Activated T-cell treated with anti-CD3 and anti-CD28 coated beads, Interleukin-2, amount 50 U/mL, for 72 hours (primary cell): ENCODE measurements at regions not wholly inside any gene's neighbourhood (a gene's known extent, or its start where the extent isn't known, plus 50 kb on each side); places are given as distances from the start of the nearest gene placed in this dataset.

Experiments
- ATAC-seq, 2 donors: fragments of 150-1000 bp; cut with Tn5 transposase; replicated peaks in 1 of 2; 2 replicates each; pipeline ENCODE4 v1.10.0; 2021; ENCODE audit warnings: moderate library complexity in 2 of 2, mild to moderate bottlenecking in 1 of 2
- DNase-seq, 2 donors: peaks; one replicate each; pipeline ENCODE4 v3.0.0; 2021 to 2022; ENCODE audit warnings: mixed read lengths in 1 of 2
- H3K27ac Mint-ChIP-seq: one replicate; pipeline ENCODE4 v1.8.0; 2022; ENCODE audit warnings: mild to moderate bottlenecking, moderate library complexity, mixed read lengths
- H3K27me3 Mint-ChIP-seq: one replicate; pipeline ENCODE4 v1.8.0; 2022; ENCODE audit warnings: low read depth, mixed read lengths
- H3K36me3 Mint-ChIP-seq, 2 donors: one replicate each; pipeline ENCODE4 v1.8.0; 2022; ENCODE audit warnings: mixed read lengths in 2 of 2, mild to moderate bottlenecking in 1 of 2; ENCODE audit not compliant: insufficient read depth in 2 of 2
- H3K4me1 Mint-ChIP-seq: one replicate; pipeline ENCODE4 v1.8.0; 2022; ENCODE audit warnings: low read depth, mixed read lengths
- H3K4me3 Mint-ChIP-seq, 2 donors: one replicate each; pipeline ENCODE4 v1.8.0; 2022; ENCODE audit warnings: mild to moderate bottlenecking in 2 of 2, mixed read lengths in 2 of 2, moderate library complexity in 2 of 2
- H3K9me3 Mint-ChIP-seq, 2 donors: one replicate each; pipeline ENCODE4 v1.8.0; 2022; ENCODE audit warnings: mixed read lengths in 2 of 2

- ATAC-seq (no peak), DNase-seq (no peak)
- H3K27ac Mint-ChIP-seq, result peak overlapping the region; percentile 14
- H3K9me3 Mint-ChIP-seq, result no peaks in the 10 kb centered on the region
- no peak overlapping the region for H3K4me3 Mint-ChIP-seq
- no peaks in the 10 kb centered on the region for H3K36me3 Mint-ChIP-seq
- H3K4me1 Mint-ChIP-seq, result no peaks in the 10 kb centered on the region
- H3K27me3 Mint-ChIP-seq, result no peaks in the 10 kb centered on the region
Observed at GRCh38 chr3:189494632-189495031, 136.6 kb upstream of the TP63 start.

GRCh38 chr3:189496375-189497138 is 134.6 kb upstream of the TP63 start:
- no peak for DNase-seq
- Mint-ChIP-seq H3K36me3 (peaks cover 4 to 5% of the 10 kb centered on the region in 2 donors), H3K4me3 (no peak overlapping the region), H3K9me3 (peaks cover 4 to 5% of the 10 kb centered on the region in 2 donors), H3K4me1 (peaks cover 6% of the 10 kb centered on the region), H3K27me3 (no peaks in the 10 kb centered on the region), H3K27ac (no peak overlapping the region)
- no peak for ATAC-seq

GRCh38 chr3:189498995-189499704 is 132.0 kb upstream of the TP63 start:
- peaks cover 4 to 6% of the 10 kb centered on the region in 2 donors for H3K36me3 Mint-ChIP-seq
- peaks cover 20% of the 10 kb centered on the region for H3K4me1 Mint-ChIP-seq
- peaks cover 4 to 6% of the 10 kb centered on the region in 2 donors for H3K9me3 Mint-ChIP-seq
- ATAC-seq (no peak), DNase-seq (no peak)
- no peak overlapping the region for H3K27ac Mint-ChIP-seq
- H3K27me3 Mint-ChIP-seq, result no peaks in the 10 kb centered on the region
- no peak overlapping the region for H3K4me3 Mint-ChIP-seq

GRCh38 chr3:189500299-189500698 is 130.9 kb upstream of the TP63 start:
- H3K4me3 Mint-ChIP-seq, result no peak overlapping the region
- ATAC-seq (no peak), DNase-seq (no peak)
- H3K27me3 Mint-ChIP-seq, result no peaks in the 10 kb centered on the region
- no peak overlapping the region for H3K27ac Mint-ChIP-seq
- peaks cover 4 to 8% of the 10 kb centered on the region in 2 donors for H3K36me3 Mint-ChIP-seq
- peaks cover 20% of the 10 kb centered on the region for H3K4me1 Mint-ChIP-seq
- peaks cover 4 to 6% of the 10 kb centered on the region in 2 donors for H3K9me3 Mint-ChIP-seq

- DNase-seq, result no peak
- H3K27ac Mint-ChIP-seq, result no peak overlapping the region
- ATAC-seq, result no peak
- no peaks in the 10 kb centered on the region for H3K27me3 Mint-ChIP-seq
- peaks cover 20% of the 10 kb centered on the region for H3K4me1 Mint-ChIP-seq
- H3K9me3 Mint-ChIP-seq, result peaks cover 4 to 6% of the 10 kb centered on the region in 2 donors
- H3K36me3 Mint-ChIP-seq, result peaks cover 4 to 8% of the 10 kb centered on the region in 2 donors
- no peak overlapping the region for H3K4me3 Mint-ChIP-seq
Observed at GRCh38 chr3:189500798-189501495, 130.2 kb upstream of the TP63 start.

- H3K27ac Mint-ChIP-seq, result no peak overlapping the region
- DNase-seq (no peak), ATAC-seq (peak in 1 of 2 donors; percentile 11)
- peaks cover 4 to 8% of the 10 kb centered on the region in 2 donors for H3K36me3 Mint-ChIP-seq
- peaks cover 8% of the 10 kb centered on the region for H3K27me3 Mint-ChIP-seq
- peaks cover 20% of the 10 kb centered on the region for H3K4me1 Mint-ChIP-seq
- no peak overlapping the region for H3K4me3 Mint-ChIP-seq
- peaks cover 4 to 6% of the 10 kb centered on the region in 2 donors for H3K9me3 Mint-ChIP-seq
Observed at GRCh38 chr3:189502256-189502655, 128.9 kb upstream of the TP63 start.

- Mint-ChIP-seq H3K4me1 (peaks cover 20% of the 10 kb centered on the region), H3K27me3 (peaks cover 11% of the 10 kb centered on the region), H3K9me3 (peaks cover 4 to 6% of the 10 kb centered on the region in 2 donors), H3K36me3 (peaks cover 4 to 8% of the 10 kb centered on the region in 2 donors), H3K4me3 (peak overlapping the region; percentile 25 to 47), H3K27ac (peak overlapping the region; percentile 12)
- ATAC-seq (peak; percentile 45 to 59), DNase-seq (no peak)
Observed at GRCh38 chr3:189502676-189503257, 128.4 kb upstream of the TP63 start.

GRCh38 chr3:189507856-189508255 is 123.3 kb upstream of the TP63 start:
- peaks cover 2 to 3% of the 10 kb centered on the region in 2 donors for H3K36me3 Mint-ChIP-seq
- DNase-seq (no peak), ATAC-seq (no peak)
- no peak overlapping the region for H3K4me3 Mint-ChIP-seq
- no peak overlapping the region for H3K27ac Mint-ChIP-seq
- peaks cover 4% of the 10 kb centered on the region for H3K4me1 Mint-ChIP-seq
- peaks cover 0 to 2% of the 10 kb centered on the region in 2 donors for H3K9me3 Mint-ChIP-seq
- H3K27me3 Mint-ChIP-seq, result peaks cover 11% of the 10 kb centered on the region

- ATAC-seq, result no peak
- peaks cover 0 to 2% of the 10 kb centered on the region in 2 donors for H3K9me3 Mint-ChIP-seq
- no peak overlapping the region for H3K27ac Mint-ChIP-seq
- no peaks in the 10 kb centered on the region for H3K4me1 Mint-ChIP-seq
- peaks cover 11% of the 10 kb centered on the region for H3K27me3 Mint-ChIP-seq
- H3K36me3 Mint-ChIP-seq, result peaks cover 2 to 3% of the 10 kb centered on the region in 2 donors
- H3K4me3 Mint-ChIP-seq, result no peak overlapping the region
- no peak for DNase-seq
Observed at GRCh38 chr3:189508784-189509501, 122.2 kb upstream of the TP63 start.

GRCh38 chr3:189512039-189512438 is 119.2 kb upstream of the TP63 start:
- DNase-seq (no peak), ATAC-seq (no peak)
- H3K27ac Mint-ChIP-seq, result no peak overlapping the region
- H3K27me3 Mint-ChIP-seq, result peaks cover 6% of the 10 kb centered on the region
- H3K36me3 Mint-ChIP-seq, result peaks cover 1 to 5% of the 10 kb centered on the region in 2 donors
- no peak overlapping the region for H3K4me3 Mint-ChIP-seq
- peaks cover 10% of the 10 kb centered on the region for H3K4me1 Mint-ChIP-seq
- peaks cover 2 to 4% of the 10 kb centered on the region in 2 donors for H3K9me3 Mint-ChIP-seq

- peaks cover 2 to 10% of the 10 kb centered on the region in 2 donors for H3K36me3 Mint-ChIP-seq
- no peak overlapping the region for H3K4me3 Mint-ChIP-seq
- no peaks in the 10 kb centered on the region for H3K27me3 Mint-ChIP-seq
- peaks cover 10% of the 10 kb centered on the region for H3K4me1 Mint-ChIP-seq
- ATAC-seq, result no peak
- H3K9me3 Mint-ChIP-seq, result peaks cover 2 to 9% of the 10 kb centered on the region in 2 donors
- no peak overlapping the region for H3K27ac Mint-ChIP-seq
- no peak for DNase-seq
Observed at GRCh38 chr3:189512821-189513220, 118.4 kb upstream of the TP63 start.
